ENCODE measurements at regions not wholly inside any gene's neighbourhood (a gene's known extent, or its start where the extent isn't known, plus 50 kb on each side); places are given as distances from the start of the nearest gene placed in this dataset.

GRCh38 chr3:74314696-74315095 is 299.8 kb downstream of the CNTN3 start:
- TF ChIP-seq RFX5 (IDR thresholded peaks at IDR 0.05; ENCODE audit: low read length) (no peak), POLR2AphosphoS5 (IDR thresholded peaks at IDR 0.05; ENCODE audit: low read depth, low read length) (no peak), CTCF (IDR thresholded peaks at IDR 0.05) (no peak), YY1 (IDR thresholded peaks at IDR 0.05; ENCODE audit: low read depth) (no peak), GATA2 (CRISPR knock-in tag; IDR thresholded peaks at IDR 0.05) (no peak), SIN3A (IDR thresholded peaks at IDR 0.05; ENCODE audit: borderline replicate concordance, low read depth, low read length) (no peak), TAF1 (IDR thresholded peaks at IDR 0.05; ENCODE audit: borderline replicate concordance, low read depth, low read length) (no peak), SMC3 (IDR thresholded peaks at IDR 0.05; ENCODE audit: low read depth, low read length) (no peak)
